Upper lobe of left lung (tissue), 4 donors: ENCODE measurements at regions not wholly inside any gene's neighbourhood (a gene's known extent, or its start where the extent isn't known, plus 50 kb on each side); places are given as distances from the start of the nearest gene placed in this dataset.
"Not testable (repeated sequence)": the region's sequence is repeated elsewhere in the genome, so short reads cannot be mapped to it uniquely, and the experiment has no call there.

Experiments used
- EP300 ChIP-seq, 4 donors: sonication (generic); formaldehyde crosslinking; IDR thresholded peaks; one replicate each; pipeline ENCODE4 v1.5.1; 2017; ENCODE audit warnings: antibody characterized with exemption in 4 of 4, control low read depth in 2 of 4
- POLR2A ChIP-seq, 4 donors: fragments of 450-650 bp; IDR thresholded peaks; one replicate each; pipeline ENCODE4 v1.5.1; 2016 to 2017; ENCODE audit warnings: antibody characterized with exemption in 4 of 4, mild to moderate bottlenecking in 2 of 4
- TF ChIP-seq, protein P1 (sequence below), 6 experiments: fragments of 450-650 bp in 4 of 6; fragments of 200-600 bp in 2 of 6; sonication (generic) in 2 of 6; IDR thresholded peaks; one replicate each; pipeline ENCODE4 v1.5.1; 2016 to 2019; ENCODE audit warnings: antibody characterized with exemption in 6 of 6

DNA sequence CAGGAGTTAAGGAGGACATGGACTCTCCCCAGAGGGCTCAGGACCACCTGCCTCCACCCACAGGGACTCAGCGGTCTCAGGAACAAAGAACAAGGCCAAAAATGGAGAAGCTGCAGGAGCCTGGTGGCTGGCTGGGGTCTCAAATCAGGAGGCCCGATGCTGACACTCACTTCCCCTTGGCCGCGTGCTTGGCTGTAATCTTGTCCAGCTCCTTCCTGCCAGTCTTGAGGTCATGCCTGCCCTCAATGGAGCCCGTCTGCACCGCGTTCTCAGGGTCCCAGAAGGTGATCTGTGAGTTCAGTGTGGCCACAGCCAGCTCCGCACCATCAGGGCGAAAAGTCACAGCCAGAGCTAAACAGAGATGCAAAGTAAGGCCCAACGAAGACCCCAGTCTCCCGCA is 5381.9 kb upstream of the TPTE start:
- TF ChIP-seq, protein P1, sequence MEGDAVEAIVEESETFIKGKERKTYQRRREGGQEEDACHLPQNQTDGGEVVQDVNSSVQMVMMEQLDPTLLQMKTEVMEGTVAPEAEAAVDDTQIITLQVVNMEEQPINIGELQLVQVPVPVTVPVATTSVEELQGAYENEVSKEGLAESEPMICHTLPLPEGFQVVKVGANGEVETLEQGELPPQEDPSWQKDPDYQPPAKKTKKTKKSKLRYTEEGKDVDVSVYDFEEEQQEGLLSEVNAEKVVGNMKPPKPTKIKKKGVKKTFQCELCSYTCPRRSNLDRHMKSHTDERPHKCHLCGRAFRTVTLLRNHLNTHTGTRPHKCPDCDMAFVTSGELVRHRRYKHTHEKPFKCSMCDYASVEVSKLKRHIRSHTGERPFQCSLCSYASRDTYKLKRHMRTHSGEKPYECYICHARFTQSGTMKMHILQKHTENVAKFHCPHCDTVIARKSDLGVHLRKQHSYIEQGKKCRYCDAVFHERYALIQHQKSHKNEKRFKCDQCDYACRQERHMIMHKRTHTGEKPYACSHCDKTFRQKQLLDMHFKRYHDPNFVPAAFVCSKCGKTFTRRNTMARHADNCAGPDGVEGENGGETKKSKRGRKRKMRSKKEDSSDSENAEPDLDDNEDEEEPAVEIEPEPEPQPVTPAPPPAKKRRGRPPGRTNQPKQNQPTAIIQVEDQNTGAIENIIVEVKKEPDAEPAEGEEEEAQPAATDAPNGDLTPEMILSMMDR (IDR thresholded peaks at IDR 0.05): not testable (repeated sequence)
- not testable (repeated sequence) for TF ChIP-seq POLR2A, EP300 (IDR thresholded peaks at IDR 0.05)
